ENCODE measurements at regions not wholly inside any gene's neighbourhood (a gene's known extent, or its start where the extent isn't known, plus 50 kb on each side); places are given as distances from the start of the nearest gene placed in this dataset.
A peak's percentile ranks its signal among the peaks of the same experiment; 100 is the strongest.

- H3K27ac ChIP-seq: no peak overlapping the region
- TF ChIP-seq CTCF (conservative IDR thresholded peaks at IDR 0.05): no peak
- TF ChIP-seq ZFX (IDR thresholded peaks at IDR 0.05): no peak
Measured at GRCh38 chr1:64327119-64327518, 123.7 kb downstream of the UBE2U start.

GRCh38 chr1:64328193-64328592 lies 124.8 kb downstream of the UBE2U start:
- TF ChIP-seq ZFX (IDR thresholded peaks at IDR 0.05) (no peak), CTCF (conservative IDR thresholded peaks at IDR 0.05) (no peak)
- H3K27ac ChIP-seq: no peak overlapping the region

- TF ChIP-seq CTCF (conservative IDR thresholded peaks at IDR 0.05): no peak
- no peak for TF ChIP-seq ZFX (IDR thresholded peaks at IDR 0.05)
- no peak overlapping the region for H3K27ac ChIP-seq
Measured at GRCh38 chr1:64330839-64331238, 127.4 kb downstream of the UBE2U start.

GRCh38 chr1:64335636-64336035 lies 132.2 kb downstream of the UBE2U start:
- no peak overlapping the region for H3K27ac ChIP-seq
- TF ChIP-seq ZFX (IDR thresholded peaks at IDR 0.05) (no peak), CTCF (conservative IDR thresholded peaks at IDR 0.05) (no peak)

GRCh38 chr1:64337475-64337874 lies 132.5 kb upstream of the CACHD1 start:
- no peak overlapping the region for H3K27ac ChIP-seq
- TF ChIP-seq ZFX (IDR thresholded peaks at IDR 0.05) (no peak), CTCF (conservative IDR thresholded peaks at IDR 0.05) (no peak)

- no peak overlapping the region for H3K27ac ChIP-seq
- TF ChIP-seq CTCF (conservative IDR thresholded peaks at IDR 0.05) (no peak), ZFX (IDR thresholded peaks at IDR 0.05) (no peak)
Measured at GRCh38 chr1:64337926-64338325, 132.0 kb upstream of the CACHD1 start.

GRCh38 chr1:64340361-64340760 lies 129.6 kb upstream of the CACHD1 start:
- no peak for TF ChIP-seq ZFX (IDR thresholded peaks at IDR 0.05)
- no peak overlapping the region for H3K27ac ChIP-seq

GRCh38 chr1:64343105-64343822 lies 126.7 kb upstream of the CACHD1 start:
- TF ChIP-seq ZFX (IDR thresholded peaks at IDR 0.05) (no peak), CTCF (conservative IDR thresholded peaks at IDR 0.05) (no peak)
- H3K27ac ChIP-seq: peak overlapping the region; percentile 34; the same call in 1 of the 2 replicates
